GM19328 (cell line): ENCODE measurements at regions not wholly inside any gene's neighbourhood (a gene's known extent, or its start where the extent isn't known, plus 50 kb on each side); places are given as distances from the start of the nearest gene placed in this dataset.

Experiments
- ATAC-seq: cut with Tn5 transposase; IDR thresholded peaks from one replicate; pipeline ENCODE4 v1.9.1; 2021; ENCODE audit warnings: mild to moderate bottlenecking, moderate library complexity; ENCODE audit not compliant: unreplicated experiment

GRCh38 chr9:4386819-4387218 lies 87.0 kb upstream of the GLIS3 start:
- no peak for ATAC-seq

GRCh38 chr9:4384750-4385149 lies 84.9 kb upstream of the GLIS3 start:
- no peak for ATAC-seq

GRCh38 chr9:4382722-4383317 lies 83.0 kb upstream of the GLIS3 start:
- ATAC-seq: no peak

GRCh38 chr9:4381744-4382143 lies 81.9 kb upstream of the GLIS3 start:
- ATAC-seq: no peak

- ATAC-seq: no peak
Observed at GRCh38 chr9:4380406-4380805, 80.5 kb upstream of the GLIS3 start.

GRCh38 chr9:4375424-4376200 lies 75.7 kb upstream of the GLIS3 start:
- ATAC-seq: no peak

GRCh38 chr9:4371108-4371507 lies 71.2 kb upstream of the GLIS3 start:
- ATAC-seq: no peak

- ATAC-seq: no peak
Observed at GRCh38 chr9:4370501-4370900, 70.6 kb upstream of the GLIS3 start.

- ATAC-seq: no peak
Observed at GRCh38 chr9:4366591-4367330, 66.9 kb upstream of the GLIS3 start.

GRCh38 chr9:4365055-4365454 lies 65.2 kb upstream of the GLIS3 start:
- no peak for ATAC-seq

- ATAC-seq: no peak
Observed at GRCh38 chr9:4362281-4362680, 62.4 kb upstream of the GLIS3 start.

- ATAC-seq: no peak
Observed at GRCh38 chr9:4359016-4359415, 59.1 kb upstream of the GLIS3 start.

- ATAC-seq: no peak
Observed at GRCh38 chr9:4357929-4358328, 58.1 kb upstream of the GLIS3 start.

GRCh38 chr9:4356306-4356705 lies 56.4 kb upstream of the GLIS3 start:
- no peak for ATAC-seq

GRCh38 chr9:4353236-4353635 lies 53.4 kb upstream of the GLIS3 start:
- ATAC-seq: no peak

- ATAC-seq: no peak
Observed at GRCh38 chr9:4349816-4350418, 50.0 kb upstream of the GLIS3 start.
